A549 (cell line): ENCODE measurements at regions not wholly inside any gene's neighbourhood (a gene's known extent, or its start where the extent isn't known, plus 50 kb on each side); places are given as distances from the start of the nearest gene placed in this dataset.

Experiments
- ATAC-seq, 2 experiments: fragments of 200-7000 bp in 1 of 2; fragments of >200 bp in 1 of 2; cut with Nextera tagmentation in 1 of 2; cut with Tn5 transposase in 1 of 2; 3 replicates each; pipeline versions ENCODE4 v1.8.0 to v1.9.1; 2018 to 2020; ENCODE audit warnings: mild to moderate bottlenecking in 1 of 2, moderate library complexity in 1 of 2
- CTCF ChIA-PET: fragments of 300-600 bp; sonication (Branson Sonifier 250); formaldehyde crosslinking; extraction: SDS; loops from one replicate; lab custom pipeline; 2021; ENCODE audit warnings: antibody characterized with exemption, inconsistent platforms; lab: Yijun Ruan, JAX
- POLR2A ChIA-PET: fragments of 350-600 bp; formaldehyde crosslinking; extraction: SDS; loops from one replicate; lab custom pipeline; 2021; ENCODE audit warnings: antibody characterized with exemption, inconsistent platforms; lab: Yijun Ruan, JAX
- DNase-seq, 2 experiments: peaks; one replicate each; pipeline versions ENCODE4 v3.0.0 to v3.0.0-alpha.2; 2011 to 2016; ENCODE audit warnings: low read depth in 1 of 2, low spot score in 1 of 2
- FAIRE-seq: peaks from 2 replicates; lab custom pipeline; 2011; peaks lifted over from hg19 to GRCh38; lab: Jason Lieb, UNC
- H3K27ac ChIP-seq, 2 experiments: fragments of >200 bp; sonication (Bioruptor Twin); formaldehyde crosslinking; 3 replicates each; pipeline ENCODE4 v1.5.1; 2016 to 2017
- H3K4me1 ChIP-seq: fragments of >200 bp; sonication (Bioruptor Twin); formaldehyde crosslinking; 3 replicates; pipeline ENCODE4 v1.6.1; 2016
- H3K4me2 ChIP-seq: fragments of >200 bp; sonication (Bioruptor Twin); formaldehyde crosslinking; 3 replicates; pipeline ENCODE4 v1.6.1; 2016
- H3K4me3 ChIP-seq: fragments of >200 bp; sonication (Bioruptor Twin); formaldehyde crosslinking; 3 replicates; pipeline ENCODE4 v1.5.1; 2016
- H3K9me3 ChIP-seq: fragments of >200 bp; sonication (Bioruptor Twin); formaldehyde crosslinking; 3 replicates; pipeline ENCODE4 v1.6.1; 2016
- ATOH8 ChIP-seq: fragments of 250-450 bp; sonication (Bioruptor Pico); IDR thresholded peaks from 2 replicates; pipeline ENCODE4 v1.5.0; 2020; ENCODE audit warnings: low read depth, mild to moderate bottlenecking, moderate library complexity
- BHLHE40 ChIP-seq: IDR thresholded peaks from 2 replicates; pipeline ENCODE4 v1.6.1; 2012; ENCODE audit warnings: low read depth, low read length, inconsistent platforms
- CHD4 ChIP-seq: fragments of 200-600 bp; sonication (generic); IDR thresholded peaks from 2 replicates; pipeline ENCODE4 v1.6.1; 2016; ENCODE audit warnings: antibody characterized with exemption, mild to moderate bottlenecking, borderline replicate concordance
- E2F6 ChIP-seq: IDR thresholded peaks from 2 replicates; pipeline ENCODE4 v1.6.1; 2012; ENCODE audit warnings: low read depth, borderline replicate concordance
- EHF ChIP-seq: fragments of 250-450 bp; sonication (Bioruptor Pico); IDR thresholded peaks from 2 replicates; pipeline ENCODE4 v1.5.0; 2020; ENCODE audit warnings: mild to moderate bottlenecking
- ELK1 ChIP-seq: fragments of 150-350 bp; IDR thresholded peaks from 2 replicates; pipeline ENCODE4 v1.6.1; 2014; ENCODE audit warnings: low read depth, mild to moderate bottlenecking, low read length
- ESRRA ChIP-seq: fragments of 150-350 bp; IDR thresholded peaks from 2 replicates; pipeline ENCODE4 v1.6.1; 2014; ENCODE audit warnings: mild to moderate bottlenecking, low read length, borderline replicate concordance
- HDAC2 ChIP-seq: fragments of 200-600 bp; sonication (generic); IDR thresholded peaks from 2 replicates; pipeline ENCODE4 v1.6.1; 2016
- HES2 ChIP-seq: fragments of >200 bp; sonication (Bioruptor Twin); formaldehyde crosslinking; IDR thresholded peaks from 2 replicates; pipeline ENCODE4 v1.6.1; 2016
- HMGXB4 ChIP-seq: fragments of 250-450 bp; sonication (Bioruptor Pico); IDR thresholded peaks from 2 replicates; pipeline ENCODE4 v1.5.0; 2021; ENCODE audit warnings: mild to moderate bottlenecking, moderate library complexity, borderline replicate concordance
- HOXB13 ChIP-seq: fragments of 250-450 bp; sonication (Bioruptor Pico); IDR thresholded peaks from 2 replicates; pipeline ENCODE4 v1.5.0; 2020; ENCODE audit warnings: low read depth, mild to moderate bottlenecking, moderate library complexity
- MAFK ChIP-seq: fragments of 450-650 bp; IDR thresholded peaks from 2 replicates; pipeline ENCODE4 v1.6.1; 2014; ENCODE audit not compliant: partially characterized antibody
- MAX ChIP-seq: IDR thresholded peaks from 2 replicates; pipeline ENCODE4 v1.6.1; 2012
- MYC ChIP-seq: IDR thresholded peaks from 2 replicates; pipeline ENCODE4 v1.6.1; 2012; ENCODE audit warnings: mild to moderate bottlenecking, inconsistent platforms, low read length, improper control_type of control experiment, borderline replicate concordance
- RAD21 ChIP-seq, 2 experiments: fragments of >200 bp in 1 of 2; sonication (Bioruptor Twin) in 1 of 2; formaldehyde crosslinking in 1 of 2; IDR thresholded peaks in 1 of 2; conservative IDR thresholded peaks in 1 of 2; 2 replicates in 1 of 2; 3 replicates in 1 of 2; pipeline ENCODE4 v1.6.1; 2012 to 2018; ENCODE audit warnings: inconsistent platforms in 1 of 2
- RARB ChIP-seq: fragments of 250-450 bp; sonication (Bioruptor Pico); IDR thresholded peaks from 2 replicates; pipeline ENCODE4 v1.8.0; 2021; ENCODE audit warnings: mild to moderate bottlenecking, moderate library complexity
- REST ChIP-seq: fragments of 200-600 bp; sonication (generic); IDR thresholded peaks from 2 replicates; pipeline ENCODE4 v1.6.1; 2016; ENCODE audit warnings: antibody characterized with exemption, mild to moderate bottlenecking, moderate library complexity
- ZSCAN20 ChIP-seq: fragments of 250-450 bp; sonication (Bioruptor Pico); IDR thresholded peaks from 2 replicates; pipeline ENCODE4 v1.8.0; 2022; ENCODE audit warnings: mild to moderate bottlenecking, moderate library complexity
- whole genome bisulfite sequencing: methylation state at CpG from one replicate; pipeline ENCODE4 v1.1.6; 2017; ENCODE audit errors: missing lambda C conversion rate; 5-methylcytosine and 5-hydroxymethylcytosine counted together

GRCh38 chr6:140602431-140603248 is 1228.2 kb upstream of the CITED2 start:
- no peak for FAIRE-seq
- ATAC-seq, result no peak
- no peak overlapping the region for H3K4me2 ChIP-seq
- ChIA-PET CTCF (interaction anchor here (1.0 kb wide), 1 partner anchor 106 kb away, joined by 3 read pairs; no protein-coding TSS in a partner anchor), POLR2A (no interaction called here)
- TF ChIP-seq EHF, result no peak
- no peak for TF ChIP-seq HOXB13 (CRISPR knock-in tag)
- TF ChIP-seq HDAC2, result no peak
- no peak for TF ChIP-seq HES2
- TF ChIP-seq E2F6, result no peak
- no peak for TF ChIP-seq CHD4
- no peak for TF ChIP-seq REST
- no peak for TF ChIP-seq ATOH8 (CRISPR knock-in tag)
- no peak for TF ChIP-seq RARB
- no peak for TF ChIP-seq ESRRA
- no peaks in the 10 kb centered on the region for H3K9me3 ChIP-seq
- 68% methylated on average over 6 of the region's 6 CpGs for WGBS
- H3K27ac ChIP-seq, result no peak overlapping the region
- H3K4me1 ChIP-seq, result no peaks in the 10 kb centered on the region
- DNase-seq, result no peak
- H3K4me3 ChIP-seq, result no peak overlapping the region

GRCh38 chr6:140601021-140601808 is 1226.8 kb upstream of the CITED2 start:
- DNase-seq, result no peak
- no peak overlapping the region for H3K27ac ChIP-seq
- no peak for FAIRE-seq
- no peak for ATAC-seq
- no peaks in the 10 kb centered on the region for H3K9me3 ChIP-seq
- CTCF ChIA-PET, result no interaction called here
- POLR2A ChIA-PET, result no interaction called here
- WGBS, result 45% methylated on average over 3 of the region's 3 CpGs
- no peak for TF ChIP-seq ZSCAN20
- no peak for TF ChIP-seq ELK1
- no peak for TF ChIP-seq MYC
- no peak for TF ChIP-seq BHLHE40
- TF ChIP-seq RAD21 (conservative IDR thresholded peaks at IDR 0.05 in 1 of 2, IDR thresholded peaks at IDR 0.05 in 1 of 2), result no peak
- no peak for TF ChIP-seq MAX
- TF ChIP-seq MAFK, result no peak
- TF ChIP-seq HMGXB4 (CRISPR knock-in tag), result no peak
- H3K4me1 ChIP-seq, result no peaks in the 10 kb centered on the region
- no peak overlapping the region for H3K4me2 ChIP-seq
- H3K4me3 ChIP-seq, result no peak overlapping the region
